CD4-positive, CD25-positive, alpha-beta regulatory T cell (primary cell): ENCODE measurements at regions not wholly inside any gene's neighbourhood (a gene's known extent, or its start where the extent isn't known, plus 50 kb on each side); places are given as distances from the start of the nearest gene placed in this dataset.
"Not testable (repeated sequence)": the region's sequence is repeated elsewhere in the genome, so short reads cannot be mapped to it uniquely, and the experiment has no call there.

Experiments used
- ATAC-seq, 2 donors: fragments of 150-1000 bp; cut with Tn5 transposase; one replicate each; pipeline ENCODE4 v1.10.0; 2021; ENCODE audit warnings: low read depth in 2 of 2, moderate number of reproducible peaks in 2 of 2, moderate library complexity in 1 of 2
- DNase-seq, 3 donors: peaks; one replicate each; pipeline versions ENCODE4 v3.0.0 to v3.0.0-alpha.2; 2012 to 2022; ENCODE audit warnings: mixed read lengths in 1 of 3
- H3K27ac ChIP-seq: one replicate; pipeline ENCODE4 v1.7.0; 2013; ENCODE audit warnings: mild to moderate bottlenecking, low read length; ENCODE audit not compliant: insufficient read depth, poor library complexity, severe bottlenecking
- H3K27me3 ChIP-seq: one replicate; pipeline ENCODE4 v1.7.0; 2013; ENCODE audit warnings: low read length; ENCODE audit not compliant: control insufficient read depth, insufficient read depth
- H3K36me3 ChIP-seq: one replicate; pipeline ENCODE4 v1.7.0; 2013; ENCODE audit warnings: mild to moderate bottlenecking, low read length, moderate library complexity; ENCODE audit not compliant: control insufficient read depth, insufficient read depth
- H3K4me1 ChIP-seq: 2 replicates; pipeline ENCODE4 v1.7.0; 2013; ENCODE audit warnings: mild to moderate bottlenecking, low read length; ENCODE audit not compliant: insufficient read depth, control insufficient read depth, poor library complexity, severe bottlenecking
- H3K4me3 ChIP-seq: one replicate; pipeline ENCODE4 v1.7.0; 2013; ENCODE audit warnings: low read depth, mild to moderate bottlenecking, low read length, moderate library complexity
- H3K9me3 ChIP-seq, 2 experiments: 1 replicate in 1 of 2; 2 replicates in 1 of 2; pipeline ENCODE4 v1.7.0; 2013; ENCODE audit warnings: low read length in 2 of 2, mild to moderate bottlenecking in 1 of 2, moderate library complexity in 1 of 2; ENCODE audit not compliant: control insufficient read depth in 2 of 2
- H3K27ac Mint-ChIP-seq, 3 donors: one replicate each; pipeline ENCODE4 v1.8.0; 2020 to 2022; ENCODE audit warnings: mild to moderate bottlenecking in 3 of 3, mixed read lengths in 3 of 3, moderate library complexity in 2 of 3
- H3K27me3 Mint-ChIP-seq: one replicate; pipeline ENCODE4 v1.8.0; 2022; ENCODE audit warnings: mild to moderate bottlenecking, mixed read lengths
- H3K36me3 Mint-ChIP-seq: one replicate; pipeline ENCODE4 v1.8.0; 2020; ENCODE audit warnings: mixed read lengths
- H3K4me1 Mint-ChIP-seq, 4 donors: one replicate each; pipeline ENCODE4 v1.8.0; 2020 to 2022; ENCODE audit warnings: mixed read lengths in 4 of 4, mild to moderate bottlenecking in 1 of 4
- H3K4me3 Mint-ChIP-seq, 4 donors: one replicate each; pipeline ENCODE4 v1.8.0; 2020 to 2022; ENCODE audit warnings: mild to moderate bottlenecking in 4 of 4, mixed read lengths in 4 of 4, moderate library complexity in 3 of 4
- H3K9me3 Mint-ChIP-seq, 7 donors: one replicate each; pipeline ENCODE4 v1.8.0; 2020 to 2022; ENCODE audit warnings: mixed read lengths in 7 of 7, mild to moderate bottlenecking in 3 of 7, moderate library complexity in 2 of 7

DNA sequence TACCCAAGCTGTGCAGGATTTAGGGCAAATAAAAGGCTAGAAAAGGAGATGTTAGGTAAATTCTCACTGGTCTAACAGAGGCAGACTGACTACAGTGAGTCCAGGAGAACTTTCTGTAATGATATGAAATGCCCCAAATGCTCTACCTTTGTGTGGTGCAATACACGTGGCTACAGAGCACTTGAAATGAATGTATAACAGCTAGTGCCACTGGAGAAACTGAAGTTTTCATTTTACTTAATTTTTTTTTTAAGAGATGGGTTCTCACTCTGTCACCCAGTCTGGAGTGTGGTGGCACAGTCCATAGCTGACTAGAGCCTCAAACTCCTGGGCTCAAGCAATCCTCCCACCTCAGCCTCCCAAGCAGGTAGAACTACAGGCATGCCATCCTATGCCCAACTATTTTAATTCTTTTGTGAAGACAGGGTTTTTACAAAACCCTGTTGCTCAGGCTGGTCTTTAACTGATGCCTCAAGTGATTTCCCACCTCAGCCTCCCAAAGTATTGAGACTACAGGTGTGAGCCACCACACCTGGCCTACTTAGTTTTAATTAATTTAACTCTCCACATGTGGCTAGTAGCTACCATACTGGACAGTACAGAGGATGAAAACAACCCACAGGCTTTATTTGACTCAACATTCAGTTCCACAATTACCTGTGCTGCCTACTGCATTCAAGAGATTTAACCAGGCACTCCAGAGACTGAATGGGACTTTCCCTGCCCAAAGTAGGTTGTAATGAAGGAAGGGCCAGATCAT, 84.8 kb upstream of the PLEKHM1 start:
- no peak overlapping the region for H3K4me3 Mint-ChIP-seq
- no peak for DNase-seq
- H3K27ac Mint-ChIP-seq: peak overlapping the region; percentile 2 to 13 (median 10)
- peak in 1 of 2 donors; percentile 10 for ATAC-seq
- Histone ChIP-seq H3K36me3 (peaks cover 29% of the 10 kb centered on the region), H3K27me3 (no peaks in the 10 kb centered on the region), H3K4me1 (peaks cover 14% of the 10 kb centered on the region), H3K27ac (no peak overlapping the region), H3K9me3 (no peaks in the 10 kb centered on the region), H3K4me3 (no peak overlapping the region)
- no peaks in the 10 kb centered on the region for H3K27me3 Mint-ChIP-seq
- H3K9me3 Mint-ChIP-seq: no peaks in the 10 kb centered on the region
- peaks cover 29 to 66% (median 58%) of the 10 kb centered on the region in 4 donors for H3K4me1 Mint-ChIP-seq
- peaks cover 24% of the 10 kb centered on the region for H3K36me3 Mint-ChIP-seq

DNA sequence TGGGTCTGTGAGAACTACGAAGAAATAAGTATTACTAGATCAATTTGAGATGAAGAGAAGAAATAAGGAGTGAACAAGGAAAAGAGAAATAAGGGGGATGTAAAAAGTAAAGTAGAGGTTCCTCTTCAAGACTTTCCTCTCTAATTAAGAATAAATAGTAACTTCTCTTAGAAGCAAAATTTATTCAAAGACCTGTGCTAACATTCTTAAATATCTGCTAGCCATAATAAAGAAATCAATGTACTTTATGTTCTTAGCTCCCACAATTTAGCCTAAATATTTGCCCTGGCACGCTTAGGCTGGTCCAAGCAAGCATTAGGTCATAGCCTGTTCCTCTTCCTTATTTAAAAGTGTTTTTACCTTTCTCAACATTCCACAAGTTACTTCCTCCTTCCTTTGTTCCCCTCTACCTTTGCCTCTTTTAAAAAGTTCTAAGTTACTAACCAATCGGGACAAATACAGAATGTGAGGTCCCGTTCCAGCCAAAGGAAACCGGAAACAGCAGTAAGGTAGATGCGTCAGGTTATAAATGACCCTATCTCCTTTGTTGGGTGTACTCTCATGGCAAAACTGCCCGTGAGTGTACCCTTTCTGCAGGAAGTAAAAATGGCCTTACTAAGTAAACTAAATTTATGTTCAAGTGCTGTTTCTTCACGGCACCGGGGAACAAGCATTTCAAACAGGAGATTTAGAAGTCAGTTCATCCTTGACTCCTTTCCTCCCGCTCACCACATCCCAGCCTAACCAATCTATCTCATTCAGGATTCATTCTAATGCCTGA, 86.2 kb upstream of the PLEKHM1 start:
- not testable (repeated sequence) for H3K4me3 ChIP-seq, ATAC-seq, H3K27me3 Mint-ChIP-seq, H3K4me3 Mint-ChIP-seq, H3K9me3 Mint-ChIP-seq, H3K27ac ChIP-seq, H3K9me3 ChIP-seq, H3K27me3 ChIP-seq, DNase-seq
- Mint-ChIP-seq H3K27ac (peak overlapping the region; percentile 13 to 84 (median 16)), H3K36me3 (peaks cover 24% of the 10 kb centered on the region), H3K4me1 (peaks cover 35 to 76% (median 69%) of the 10 kb centered on the region in 4 donors)
- Histone ChIP-seq H3K4me1 (peaks cover 21% of the 10 kb centered on the region), H3K36me3 (peaks cover 29% of the 10 kb centered on the region)

DNA sequence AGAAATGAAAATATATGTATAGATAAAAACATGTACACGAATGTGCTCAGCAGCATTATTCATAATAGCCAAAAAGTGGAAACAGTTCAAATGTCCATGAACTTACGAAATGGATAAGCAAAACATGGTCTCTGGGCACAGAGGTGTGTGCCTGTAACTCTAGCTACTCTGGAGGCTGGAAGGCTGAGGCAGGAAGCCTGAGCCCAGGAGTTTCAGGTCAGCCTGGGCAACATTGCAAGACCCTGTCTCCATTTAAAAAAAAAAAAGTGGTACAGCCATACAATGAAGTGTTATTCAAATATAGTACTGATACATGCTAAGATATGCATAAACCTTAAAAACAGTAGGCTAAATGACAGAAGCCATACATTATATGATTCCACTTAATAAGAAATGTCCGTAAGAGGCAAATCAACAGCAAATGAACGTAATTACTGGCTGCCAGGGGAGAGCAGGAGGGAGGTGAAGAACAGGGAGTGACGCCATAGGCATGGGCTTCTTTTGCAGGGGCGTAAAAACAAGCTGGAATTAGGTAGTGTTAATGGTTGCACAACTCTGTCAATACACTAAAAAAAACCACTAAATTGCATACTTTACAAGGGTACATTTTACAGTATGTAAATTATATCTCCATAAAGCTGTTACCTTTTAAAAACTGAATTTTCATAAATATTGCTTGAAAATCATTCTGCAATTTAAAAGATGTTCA, 87.2 kb upstream of the PLEKHM1 start:
- H3K27me3 ChIP-seq: no peaks in the 10 kb centered on the region
- Mint-ChIP-seq H3K36me3 (peaks cover 28% of the 10 kb centered on the region), H3K4me1 (peaks cover 35 to 86% (median 78%) of the 10 kb centered on the region in 4 donors), H3K27me3 (no peaks in the 10 kb centered on the region), H3K27ac (peak overlapping the region in 1 of 3 donors; percentile 33), H3K9me3 (no peaks in the 10 kb centered on the region), H3K4me3 (peak overlapping the region in 1 of 4 donors; percentile 3)
- ATAC-seq (no peak), DNase-seq (no peak)
- no peak overlapping the region for H3K4me3 ChIP-seq
- peaks cover 29% of the 10 kb centered on the region for H3K4me1 ChIP-seq
- H3K36me3 ChIP-seq: peaks cover 32% of the 10 kb centered on the region
- H3K27ac ChIP-seq: no peak overlapping the region
- no peaks in the 10 kb centered on the region for H3K9me3 ChIP-seq

GRCh38 chr17:45578516-45579455, 88.3 kb upstream of the PLEKHM1 start:
- H3K27me3 Mint-ChIP-seq: no peaks in the 10 kb centered on the region
- Histone ChIP-seq H3K4me3 (no peak overlapping the region), H3K36me3 (peaks cover 28% of the 10 kb centered on the region), H3K27ac (no peak overlapping the region), H3K4me1 (peaks cover 37% of the 10 kb centered on the region), H3K27me3 (no peaks in the 10 kb centered on the region), H3K9me3 (no peaks in the 10 kb centered on the region)
- ATAC-seq (no peak), DNase-seq (no peak)
- peaks cover 28% of the 10 kb centered on the region for H3K36me3 Mint-ChIP-seq
- no peaks in the 10 kb centered on the region for H3K9me3 Mint-ChIP-seq
- peaks cover 39 to 91% (median 82%) of the 10 kb centered on the region in 4 donors for H3K4me1 Mint-ChIP-seq
- H3K27ac Mint-ChIP-seq: peak overlapping the region; percentile 16 to 38 (median 37)
- peak overlapping the region in 2 of 4 donors; percentile 0 to 43 for H3K4me3 Mint-ChIP-seq

GRCh38 chr17:45579529-45580495, 89.3 kb upstream of the PLEKHM1 start:
- DNase-seq (no peak), ATAC-seq (no peak)
- no peaks in the 10 kb centered on the region for H3K27me3 ChIP-seq
- H3K9me3 ChIP-seq: no peaks in the 10 kb centered on the region
- Mint-ChIP-seq H3K27ac (peak overlapping the region in 2 of 3 donors; percentile 20 to 37), H3K36me3 (peaks cover 27% of the 10 kb centered on the region), H3K4me1 (peaks cover 29 to 87% (median 73%) of the 10 kb centered on the region in 4 donors), H3K27me3 (no peaks in the 10 kb centered on the region), H3K4me3 (peak overlapping the region in 2 of 4 donors; percentile 0 to 43), H3K9me3 (no peaks in the 10 kb centered on the region)
- H3K27ac ChIP-seq: peak overlapping the region; percentile 6
- peaks cover 27% of the 10 kb centered on the region for H3K36me3 ChIP-seq
- peaks cover 42% of the 10 kb centered on the region for H3K4me1 ChIP-seq
- no peak overlapping the region for H3K4me3 ChIP-seq

- Mint-ChIP-seq H3K9me3 (no peaks in the 10 kb centered on the region), H3K27me3 (peaks cover 5% of the 10 kb centered on the region), H3K4me1 (peaks cover 31 to 80% (median 65%) of the 10 kb centered on the region in 4 donors), H3K27ac (peak overlapping the region in 1 of 3 donors; percentile 11), H3K36me3 (peaks cover 23% of the 10 kb centered on the region), H3K4me3 (peak overlapping the region in 3 of 4 donors; percentile 1 to 93 (median 14))
- DNase-seq (peak in 1 of 3 donors; percentile 16), ATAC-seq (no peak)
- Histone ChIP-seq H3K9me3 (no peaks in the 10 kb centered on the region), H3K27me3 (no peaks in the 10 kb centered on the region), H3K27ac (no peak overlapping the region), H3K4me3 (no peak overlapping the region), H3K36me3 (peaks cover 16% of the 10 kb centered on the region), H3K4me1 (peaks cover 42% of the 10 kb centered on the region)
Measured at GRCh38 chr17:45580924-45581323, 90.4 kb upstream of the PLEKHM1 start.
